OCI-LY1 (cell line): ENCODE measurements at regions not wholly inside any gene's neighbourhood (a gene's known extent, or its start where the extent isn't known, plus 50 kb on each side); places are given as distances from the start of the nearest gene placed in this dataset.

Experiments used
- H2AFZ ChIP-seq: fragments of 200-600 bp; sonication (generic), shearing (Covaris generic); 2 replicates; pipeline ENCODE4 v1.6.0; 2014; ENCODE audit warnings: antibody characterized with exemption, mild to moderate bottlenecking, low read length
- H3F3A ChIP-seq: fragments of 200-600 bp; sonication (generic), shearing (Covaris generic); 2 replicates; pipeline ENCODE4 v1.6.0; 2014; ENCODE audit warnings: mild to moderate bottlenecking, antibody characterized with exemption, low read length, moderate library complexity; ENCODE audit not compliant: insufficient read depth
- H3K27ac ChIP-seq: fragments of 200-600 bp; sonication (generic); 2 replicates; pipeline ENCODE4 v1.5.1; 2014; ENCODE audit warnings: low read length, mixed run types, mild to moderate bottlenecking, low read depth; ENCODE audit not compliant: poor library complexity, severe bottlenecking
- H3K27me3 ChIP-seq: fragments of 200-600 bp; sonication (generic); 2 replicates; pipeline ENCODE4 v1.6.0; 2014; ENCODE audit warnings: antibody characterized with exemption, mild to moderate bottlenecking, low read length, moderate library complexity; ENCODE audit not compliant: insufficient read depth
- H3K36me3 ChIP-seq: fragments of 200-600 bp; sonication (generic); 2 replicates; pipeline ENCODE4 v1.6.1; 2014; ENCODE audit warnings: mild to moderate bottlenecking, antibody characterized with exemption, low read length, moderate library complexity, mixed read lengths; ENCODE audit not compliant: insufficient read depth
- H3K4me1 ChIP-seq: fragments of 200-600 bp; sonication (generic); 2 replicates; pipeline ENCODE4 v1.5.1; 2014; ENCODE audit warnings: mild to moderate bottlenecking, low read length, moderate library complexity; ENCODE audit not compliant: insufficient read depth, severe bottlenecking
- H3K4me2 ChIP-seq: fragments of 200-600 bp; sonication (generic), shearing (Covaris generic); 2 replicates; pipeline ENCODE4 v1.6.1; 2014; ENCODE audit warnings: low read length
- H3K4me3 ChIP-seq: fragments of 200-600 bp; sonication (generic); 2 replicates; pipeline ENCODE4 v1.5.1; 2014; ENCODE audit warnings: low read length, low read depth, mild to moderate bottlenecking, mixed read lengths; ENCODE audit not compliant: poor library complexity, severe bottlenecking
- H3K79me2 ChIP-seq: fragments of 200-600 bp; shearing (Covaris generic); 2 replicates; pipeline ENCODE4 v1.6.1; 2016; ENCODE audit warnings: mixed run types, low read length, mixed read lengths; ENCODE audit not compliant: insufficient read depth
- H3K9ac ChIP-seq: fragments of 200-600 bp; sonication (generic), shearing (Covaris generic); 2 replicates; pipeline ENCODE4 v1.6.1; 2014; ENCODE audit warnings: mild to moderate bottlenecking, low read length, mixed read lengths
- H3K9me2 ChIP-seq: fragments of 200-600 bp; sonication (generic), shearing (Covaris generic); 2 replicates; pipeline ENCODE4 v1.6.1; 2014; ENCODE audit warnings: low read depth, mild to moderate bottlenecking, low read length, mixed read lengths
- H3K9me3 ChIP-seq: fragments of 200-600 bp; shearing (Covaris generic); 2 replicates; pipeline ENCODE4 v1.6.1; 2014; ENCODE audit warnings: low read length, mixed read lengths
- H4K20me1 ChIP-seq: fragments of 200-600 bp; sonication (generic), shearing (Covaris generic); 2 replicates; pipeline ENCODE4 v1.6.0; 2016; ENCODE audit warnings: mild to moderate bottlenecking, low read length; ENCODE audit not compliant: insufficient read depth
- EZH2 ChIP-seq: fragments of 200-600 bp; sonication (generic), shearing (Covaris generic); IDR thresholded peaks from 2 replicates; pipeline ENCODE4 v1.8.0; 2017; ENCODE audit warnings: borderline replicate concordance, mixed run types, mild to moderate bottlenecking, antibody characterized with exemption, low read length, moderate library complexity, mixed read lengths
- TF ChIP-seq, protein P1 (sequence below): fragments of 200-600 bp; sonication (generic), shearing (Covaris generic); IDR thresholded peaks from 2 replicates; pipeline ENCODE4 v1.5.1; 2017; ENCODE audit warnings: mild to moderate bottlenecking, antibody characterized with exemption, low read length, moderate library complexity, mixed read lengths

DNA sequence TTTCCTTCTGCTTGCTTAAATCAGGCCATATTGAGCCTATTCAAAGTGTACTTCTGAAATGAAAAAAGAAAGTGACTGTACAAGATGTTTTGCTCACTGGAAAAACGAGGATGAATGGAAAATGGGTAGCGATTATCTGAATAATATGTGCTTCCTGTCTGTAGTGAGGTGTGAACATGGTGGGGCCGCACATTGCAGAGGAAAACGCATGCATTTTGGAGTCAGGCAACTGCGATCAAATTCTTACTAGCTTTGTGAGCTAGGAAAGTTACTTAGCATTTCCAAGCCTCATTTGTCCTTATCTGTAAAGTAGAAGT lies 73.0 kb upstream of the PRSS3 start:
- H3K79me2 ChIP-seq: no peaks in the 10 kb centered on the region

DNA sequence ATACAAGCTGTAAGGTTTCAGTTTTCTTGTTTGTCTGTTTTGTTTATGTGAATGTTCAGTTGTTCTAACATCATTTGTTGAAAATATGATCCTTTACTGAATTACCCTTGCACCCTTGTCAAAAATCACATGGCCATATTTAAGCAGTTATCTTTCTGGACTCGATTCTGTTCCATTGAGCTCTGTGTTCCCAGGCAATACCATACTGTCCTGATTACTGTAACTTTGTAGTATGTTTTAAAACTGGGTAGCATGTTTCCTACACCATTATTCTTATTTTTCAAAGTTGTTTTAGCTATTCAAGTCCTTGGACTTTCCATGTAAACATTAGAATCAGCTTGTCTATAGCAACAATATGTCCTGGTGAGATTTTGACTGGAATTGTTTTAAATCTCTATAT lies 66.7 kb upstream of the PRSS3 start:
- no peaks in the 10 kb centered on the region for H3K4me1 ChIP-seq
- H3K4me3 ChIP-seq: no peak overlapping the region
- H3K36me3 ChIP-seq: no peaks in the 10 kb centered on the region
- H3K9me2 ChIP-seq: no peaks in the 10 kb centered on the region
- no peaks in the 10 kb centered on the region for H3K79me2 ChIP-seq
- H3F3A ChIP-seq: no peaks in the 10 kb centered on the region
- H3K27me3 ChIP-seq: no peaks in the 10 kb centered on the region
- H4K20me1 ChIP-seq: no peaks in the 10 kb centered on the region
- H2AFZ ChIP-seq: no peak overlapping the region
- H3K9ac ChIP-seq: no peak overlapping the region
- H3K4me2 ChIP-seq: no peak overlapping the region
- TF ChIP-seq, protein P1, sequence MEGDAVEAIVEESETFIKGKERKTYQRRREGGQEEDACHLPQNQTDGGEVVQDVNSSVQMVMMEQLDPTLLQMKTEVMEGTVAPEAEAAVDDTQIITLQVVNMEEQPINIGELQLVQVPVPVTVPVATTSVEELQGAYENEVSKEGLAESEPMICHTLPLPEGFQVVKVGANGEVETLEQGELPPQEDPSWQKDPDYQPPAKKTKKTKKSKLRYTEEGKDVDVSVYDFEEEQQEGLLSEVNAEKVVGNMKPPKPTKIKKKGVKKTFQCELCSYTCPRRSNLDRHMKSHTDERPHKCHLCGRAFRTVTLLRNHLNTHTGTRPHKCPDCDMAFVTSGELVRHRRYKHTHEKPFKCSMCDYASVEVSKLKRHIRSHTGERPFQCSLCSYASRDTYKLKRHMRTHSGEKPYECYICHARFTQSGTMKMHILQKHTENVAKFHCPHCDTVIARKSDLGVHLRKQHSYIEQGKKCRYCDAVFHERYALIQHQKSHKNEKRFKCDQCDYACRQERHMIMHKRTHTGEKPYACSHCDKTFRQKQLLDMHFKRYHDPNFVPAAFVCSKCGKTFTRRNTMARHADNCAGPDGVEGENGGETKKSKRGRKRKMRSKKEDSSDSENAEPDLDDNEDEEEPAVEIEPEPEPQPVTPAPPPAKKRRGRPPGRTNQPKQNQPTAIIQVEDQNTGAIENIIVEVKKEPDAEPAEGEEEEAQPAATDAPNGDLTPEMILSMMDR: no peak
- TF ChIP-seq EZH2: no peak
- peaks cover 7% of the 10 kb centered on the region; the same call in 1 of the 2 replicates for H3K9me3 ChIP-seq
- no peak overlapping the region for H3K27ac ChIP-seq

More for the DNA sequence above, 73.0 kb upstream of the PRSS3 start:
- Histone ChIP-seq H3K36me3 (no peaks in the 10 kb centered on the region), H3K4me3 (no peak overlapping the region), H3F3A (no peaks in the 10 kb centered on the region), H3K9me3 (0 out of 2 replicates have a peak, but pooled peaks cover 3% of the 10 kb centered on the region), H3K4me1 (peaks cover 10% of the 10 kb centered on the region), H3K9me2 (no peaks in the 10 kb centered on the region), H3K27me3 (no peaks in the 10 kb centered on the region), H3K27ac (no peak overlapping the region), H2AFZ (no peak overlapping the region), H3K4me2 (no peak overlapping the region), H4K20me1 (no peaks in the 10 kb centered on the region), H3K9ac (no peak overlapping the region)
- TF ChIP-seq, protein P1: no peak
- TF ChIP-seq EZH2: no peak

DNA sequence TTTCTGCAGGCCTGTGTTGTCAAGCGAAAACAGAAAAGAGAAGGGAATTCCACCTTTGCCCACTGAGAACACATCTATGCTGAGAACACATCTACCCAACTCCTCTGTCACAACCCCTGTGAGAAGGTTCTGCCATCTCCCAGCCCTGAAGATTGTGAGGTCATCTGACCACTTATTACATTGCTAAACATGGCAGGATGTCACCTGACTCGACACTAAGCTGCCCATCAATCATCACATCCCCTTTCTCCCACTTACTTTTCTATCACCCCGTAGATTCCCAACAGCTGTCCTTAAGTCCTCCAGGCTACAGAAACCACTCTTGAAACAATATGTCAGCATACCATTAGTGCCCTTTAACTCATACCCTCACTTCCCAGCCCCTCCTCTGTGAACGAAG lies 64.2 kb upstream of the PRSS3 start:
- no peak overlapping the region for H2AFZ ChIP-seq
- no peak overlapping the region for H3K27ac ChIP-seq
- no peaks in the 10 kb centered on the region for H4K20me1 ChIP-seq
- no peaks in the 10 kb centered on the region for H3K4me1 ChIP-seq
- no peaks in the 10 kb centered on the region for H3K27me3 ChIP-seq
- H3K36me3 ChIP-seq: no peaks in the 10 kb centered on the region
- no peaks in the 10 kb centered on the region for H3K9me2 ChIP-seq
- H3K9ac ChIP-seq: no peak overlapping the region
- peaks cover 3% of the 10 kb centered on the region; the same call in 1 of the 2 replicates for H3K9me3 ChIP-seq
- TF ChIP-seq, protein P1: no peak
- no peak for TF ChIP-seq EZH2
- no peak overlapping the region for H3K4me2 ChIP-seq
- no peak overlapping the region for H3K4me3 ChIP-seq
- H3K79me2 ChIP-seq: no peaks in the 10 kb centered on the region
- no peaks in the 10 kb centered on the region for H3F3A ChIP-seq
